HG02885 (cell line): ENCODE measurements at regions not wholly inside any gene's neighbourhood (a gene's known extent, or its start where the extent isn't known, plus 50 kb on each side); places are given as distances from the start of the nearest gene placed in this dataset.

ENCODE experiments used
- ATAC-seq: cut with Tn5 transposase; IDR thresholded peaks from one replicate; pipeline ENCODE4 v1.9.1; 2021; ENCODE audit warnings: mild to moderate bottlenecking; ENCODE audit not compliant: unreplicated experiment, poor library complexity

- no peak for ATAC-seq
Observed at GRCh38 chr5:38642189-38642911, 85.9 kb upstream of the LIFR start.

- no peak for ATAC-seq
Observed at GRCh38 chr5:38643616-38644015, 87.2 kb upstream of the LIFR start.

GRCh38 chr5:38645508-38645907, 89.1 kb upstream of the LIFR start:
- no peak for ATAC-seq

- no peak for ATAC-seq
Observed at GRCh38 chr5:38648703-38649291, 92.4 kb upstream of the LIFR start.

GRCh38 chr5:38650540-38650939, 94.1 kb upstream of the LIFR start:
- ATAC-seq: no peak

GRCh38 chr5:38650946-38651345, 94.5 kb upstream of the LIFR start:
- no peak for ATAC-seq

- no peak for ATAC-seq
Observed at GRCh38 chr5:38651806-38652205, 95.4 kb upstream of the LIFR start.

- no peak for ATAC-seq
Observed at GRCh38 chr5:38653389-38653788, 96.9 kb upstream of the LIFR start.

GRCh38 chr5:38655691-38656090, 99.2 kb upstream of the LIFR start:
- ATAC-seq: no peak

GRCh38 chr5:38656568-38656967, 100.1 kb upstream of the LIFR start:
- ATAC-seq: no peak

GRCh38 chr5:38657020-38657419, 100.6 kb upstream of the LIFR start:
- no peak for ATAC-seq

GRCh38 chr5:38660194-38660668, 103.8 kb upstream of the LIFR start:
- no peak for ATAC-seq

GRCh38 chr5:38662090-38662489, 105.6 kb upstream of the LIFR start:
- no peak for ATAC-seq

- no peak for ATAC-seq
Observed at GRCh38 chr5:38663249-38663648, 106.8 kb upstream of the LIFR start.

GRCh38 chr5:38666668-38667498, 110.4 kb upstream of the LIFR start:
- ATAC-seq: peak; percentile 44

- ATAC-seq: no peak
Observed at GRCh38 chr5:38667499-38667776, 111.0 kb upstream of the LIFR start.

- no peak for ATAC-seq
Observed at GRCh38 chr5:38669361-38669880, 113.0 kb upstream of the LIFR start.

- no peak for ATAC-seq
Observed at GRCh38 chr5:38670066-38670465, 113.6 kb upstream of the LIFR start.

- ATAC-seq: no peak
Observed at GRCh38 chr5:38670878-38671277, 114.4 kb upstream of the LIFR start.

GRCh38 chr5:38672059-38672788, 115.8 kb upstream of the LIFR start:
- no peak for ATAC-seq

GRCh38 chr5:38673671-38674071, 117.2 kb upstream of the LIFR start:
- no peak for ATAC-seq
